ENCODE measurements at regions not wholly inside any gene's neighbourhood (a gene's known extent, or its start where the extent isn't known, plus 50 kb on each side); places are given as distances from the start of the nearest gene placed in this dataset.
A peak's percentile ranks its signal among the peaks of the same experiment; 100 is the strongest.

DNA sequence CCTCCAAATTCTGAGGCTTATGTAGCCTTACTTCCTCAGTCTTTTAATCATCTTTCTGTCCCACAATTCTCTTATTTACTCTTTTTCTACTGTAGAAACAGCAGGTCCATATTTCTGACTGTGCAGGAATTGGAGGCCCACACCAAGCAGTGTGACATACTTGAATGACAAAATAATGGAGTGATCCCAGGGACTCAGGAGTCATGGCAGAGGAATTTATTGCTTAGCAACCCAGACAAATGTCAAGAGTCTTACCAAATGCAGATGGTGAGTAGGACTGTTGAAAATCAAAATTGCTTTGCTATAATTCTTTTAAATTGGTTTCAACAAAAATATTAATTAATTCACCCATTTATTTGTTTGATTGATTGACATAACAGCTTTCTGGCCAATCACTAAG, 59.9 kb downstream of the HTR1B start:
- Histone ChIP-seq H3K36me3 (replicated peaks; ENCODE audit: insufficient read depth, low read depth) (no peaks in the 10 kb centered on the region), H2AFZ (no peak overlapping the region), H3K9me2 (replicated peaks; ENCODE audit: insufficient read depth) (no peaks in the 10 kb centered on the region), H3K4me3 (no peak overlapping the region), H3K27ac (no peak overlapping the region), H4K20me1 (ENCODE audit: insufficient read depth, poor library complexity, severe bottlenecking) (no peaks in the 10 kb centered on the region), H3K4me1 (ENCODE audit: insufficient read depth) (no peaks in the 10 kb centered on the region), H3K27me3 (no peaks in the 10 kb centered on the region), H3K79me2 (no peaks in the 10 kb centered on the region), H3K9me3 (ENCODE audit: low read depth) (no peaks in the 10 kb centered on the region), H3K4me2 (no peak overlapping the region)
- DNase-seq (ENCODE audit: low spot score), result peak; percentile 6
- TF ChIP-seq EZH2 (IDR thresholded peaks at IDR 0.05; ENCODE audit: borderline replicate concordance) (no peak), EZH2phosphoT487 (IDR thresholded peaks at IDR 0.05; ENCODE audit: low read depth, severe bottlenecking, unreplicated experiment) (no peak)
- TF ChIP-seq, protein P1, sequence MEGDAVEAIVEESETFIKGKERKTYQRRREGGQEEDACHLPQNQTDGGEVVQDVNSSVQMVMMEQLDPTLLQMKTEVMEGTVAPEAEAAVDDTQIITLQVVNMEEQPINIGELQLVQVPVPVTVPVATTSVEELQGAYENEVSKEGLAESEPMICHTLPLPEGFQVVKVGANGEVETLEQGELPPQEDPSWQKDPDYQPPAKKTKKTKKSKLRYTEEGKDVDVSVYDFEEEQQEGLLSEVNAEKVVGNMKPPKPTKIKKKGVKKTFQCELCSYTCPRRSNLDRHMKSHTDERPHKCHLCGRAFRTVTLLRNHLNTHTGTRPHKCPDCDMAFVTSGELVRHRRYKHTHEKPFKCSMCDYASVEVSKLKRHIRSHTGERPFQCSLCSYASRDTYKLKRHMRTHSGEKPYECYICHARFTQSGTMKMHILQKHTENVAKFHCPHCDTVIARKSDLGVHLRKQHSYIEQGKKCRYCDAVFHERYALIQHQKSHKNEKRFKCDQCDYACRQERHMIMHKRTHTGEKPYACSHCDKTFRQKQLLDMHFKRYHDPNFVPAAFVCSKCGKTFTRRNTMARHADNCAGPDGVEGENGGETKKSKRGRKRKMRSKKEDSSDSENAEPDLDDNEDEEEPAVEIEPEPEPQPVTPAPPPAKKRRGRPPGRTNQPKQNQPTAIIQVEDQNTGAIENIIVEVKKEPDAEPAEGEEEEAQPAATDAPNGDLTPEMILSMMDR (IDR thresholded peaks at IDR 0.05; ENCODE audit: poor library complexity), result no peak

DNA sequence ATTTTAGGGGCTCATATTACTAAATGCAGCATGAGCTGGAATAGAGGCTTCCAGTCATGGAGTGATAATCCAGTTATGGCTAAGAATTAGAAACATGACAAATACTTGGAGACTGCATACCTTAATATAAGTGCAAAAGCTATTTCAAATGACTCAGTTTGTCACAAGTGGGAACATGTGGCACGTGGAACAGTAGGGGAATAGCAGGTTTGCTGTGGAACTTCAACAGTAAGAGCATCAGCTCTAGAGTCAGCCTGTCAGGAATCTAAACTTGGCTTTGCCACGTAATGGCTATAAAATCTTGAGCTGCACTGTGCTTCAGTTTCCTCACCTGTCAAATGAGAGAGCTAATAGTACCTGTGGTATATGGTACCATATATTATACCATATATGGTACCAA, 62.1 kb downstream of the HTR1B start:
- no peak overlapping the region for H3K4me3 ChIP-seq
- H3K9me3 ChIP-seq (ENCODE audit: low read depth), result no peaks in the 10 kb centered on the region
- DNase-seq (ENCODE audit: low spot score), result no peak
- H3K4me2 ChIP-seq, result no peak overlapping the region
- H4K20me1 ChIP-seq (ENCODE audit: insufficient read depth, poor library complexity, severe bottlenecking), result no peaks in the 10 kb centered on the region
- no peaks in the 10 kb centered on the region for H3K4me1 ChIP-seq (ENCODE audit: insufficient read depth)
- no peaks in the 10 kb centered on the region for H3K36me3 ChIP-seq (replicated peaks; ENCODE audit: insufficient read depth, low read depth)
- no peaks in the 10 kb centered on the region for H3K9me2 ChIP-seq (replicated peaks; ENCODE audit: insufficient read depth)
- no peak overlapping the region for H2AFZ ChIP-seq
- no peaks in the 10 kb centered on the region for H3K27me3 ChIP-seq
- TF ChIP-seq, protein P1 (IDR thresholded peaks at IDR 0.05; ENCODE audit: poor library complexity), result no peak
- no peak for TF ChIP-seq EZH2phosphoT487 (IDR thresholded peaks at IDR 0.05; ENCODE audit: low read depth, severe bottlenecking, unreplicated experiment)
- no peak for TF ChIP-seq EZH2 (IDR thresholded peaks at IDR 0.05; ENCODE audit: borderline replicate concordance)
- H3K27ac ChIP-seq, result no peak overlapping the region
- 82% methylated on average over 2 of the region's 2 CpGs for WGBS (ENCODE audit: low lambda C conversion rate, missing lambda C conversion rate)
- H3K79me2 ChIP-seq, result no peaks in the 10 kb centered on the region

DNA sequence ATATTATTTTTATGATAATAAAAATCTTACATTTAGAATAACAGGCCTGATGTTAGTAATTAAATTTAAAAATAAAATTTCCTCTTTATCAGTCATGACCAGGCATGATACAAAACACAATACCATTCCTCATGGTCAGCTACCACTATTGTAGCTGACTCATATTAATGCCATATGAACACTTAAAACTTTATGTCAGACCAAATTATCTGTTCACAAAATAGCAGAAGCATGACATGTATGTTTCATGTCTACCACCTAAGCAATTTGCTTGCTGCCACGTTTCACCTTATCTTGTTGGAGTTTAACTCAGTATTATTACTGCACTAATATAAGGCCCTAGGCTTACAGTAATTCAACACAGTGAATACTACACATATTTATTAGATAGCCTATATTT, 65.7 kb downstream of the HTR1B start:
- WGBS (ENCODE audit: low lambda C conversion rate, missing lambda C conversion rate), result 57% methylated on average over 1 of the region's 1 CpG
- H3K4me2 ChIP-seq, result no peak overlapping the region

More for the DNA sequence above, 65.7 kb downstream of the HTR1B start:
- Histone ChIP-seq H3K27ac (no peak overlapping the region), H3K36me3 (replicated peaks; ENCODE audit: insufficient read depth, low read depth) (no peaks in the 10 kb centered on the region), H4K20me1 (ENCODE audit: insufficient read depth, poor library complexity, severe bottlenecking) (no peaks in the 10 kb centered on the region), H2AFZ (no peak overlapping the region), H3K27me3 (no peaks in the 10 kb centered on the region), H3K9me2 (replicated peaks; ENCODE audit: insufficient read depth) (no peaks in the 10 kb centered on the region), H3K9me3 (ENCODE audit: low read depth) (no peaks in the 10 kb centered on the region), H3K79me2 (no peaks in the 10 kb centered on the region), H3K4me3 (no peak overlapping the region), H3K4me1 (ENCODE audit: insufficient read depth) (no peaks in the 10 kb centered on the region)
- TF ChIP-seq EZH2phosphoT487 (IDR thresholded peaks at IDR 0.05; ENCODE audit: low read depth, severe bottlenecking, unreplicated experiment) (no peak), EZH2 (IDR thresholded peaks at IDR 0.05; ENCODE audit: borderline replicate concordance) (no peak)
- TF ChIP-seq, protein P1 (IDR thresholded peaks at IDR 0.05; ENCODE audit: poor library complexity), result no peak
- DNase-seq (ENCODE audit: low spot score), result no peak

All from hepatocyte (in vitro differentiated cells).